ENCODE measurements at regions not wholly inside any gene's neighbourhood (a gene's known extent, or its start where the extent isn't known, plus 50 kb on each side); places are given as distances from the start of the nearest gene placed in this dataset.

DNA sequence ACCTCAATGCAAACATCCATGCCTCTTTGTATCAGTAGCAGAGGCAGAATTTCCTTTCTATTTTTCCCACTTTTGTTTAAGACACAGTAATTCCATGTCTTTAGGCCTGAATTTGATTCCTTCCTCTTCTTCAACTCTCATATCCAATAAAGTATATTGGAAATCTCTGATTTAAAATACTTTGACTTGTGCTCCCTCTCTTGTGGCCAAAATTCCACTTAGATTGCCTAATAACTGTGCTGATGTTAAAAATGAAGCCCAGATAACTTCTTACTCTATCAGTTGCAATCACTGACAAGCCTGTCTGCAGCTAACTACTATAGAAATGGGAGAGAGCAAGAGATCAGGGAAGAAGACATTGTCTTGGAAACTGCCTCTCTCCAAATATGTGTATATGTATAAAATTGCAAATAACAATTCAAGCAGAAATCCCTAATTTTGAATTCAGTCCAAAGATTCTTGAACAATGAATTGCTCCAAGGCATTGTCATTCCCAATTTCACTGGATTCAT is 163.5 kb upstream of the SPIN4 start:
- H3K4ac ChIP-seq (replicated peaks; ENCODE audit: insufficient read length, low read depth, low read length): no peak overlapping the region
- H3K79me1 ChIP-seq (ENCODE audit: low read depth, low read length): no peaks in the 10 kb centered on the region
- no peak overlapping the region for H3K9ac ChIP-seq (replicated peaks in 1 of 4; ENCODE audit: extremely low read depth in 1 of 4, low read depth in 3 of 4, low read length in 3 of 4)
- H2AK5ac ChIP-seq (ENCODE audit: low read depth, low read length): no peak overlapping the region
- H4K20me1 ChIP-seq (replicated peaks in 1 of 2; ENCODE audit: control insufficient read depth in 1 of 2, insufficient read depth in 2 of 2, low read length in 2 of 2): no peaks in the 10 kb centered on the region
- peak; percentile 70 for FAIRE-seq
- H4K5ac ChIP-seq (ENCODE audit: insufficient read length, low read depth, low read length): no peak overlapping the region
- no peak overlapping the region for H3K4me3 ChIP-seq (ENCODE audit: extremely low read depth in 1 of 4, insufficient read depth in 2 of 4, low read depth in 3 of 4, low read length in 4 of 4)
- no peak overlapping the region for H3K27ac ChIP-seq (ENCODE audit: low read depth, low read length)
- no peak overlapping the region for H2BK20ac ChIP-seq (ENCODE audit: low read length)
- no peak for DNase-seq (ENCODE audit: low read depth in 1 of 2, low spot score in 2 of 2)
- no peak overlapping the region for H2BK120ac ChIP-seq (replicated peaks; ENCODE audit: low read depth, low read length)
- ChIA-PET POLR2A (ENCODE audit: partially characterized antibody) (no interaction called here), CTCF (ENCODE audit: partially characterized antibody) (interaction anchor here (1.0 kb wide), 1 partner anchor 10 kb away, joined by 3 read pairs; no protein-coding TSS in a partner anchor)
- H3K56ac ChIP-seq (replicated peaks; ENCODE audit: insufficient read length, low read depth, low read length): no peak overlapping the region
- H3K4me2 ChIP-seq (ENCODE audit: insufficient read depth in 1 of 2, low read depth in 2 of 2, low read length in 2 of 2): no peak overlapping the region
- no peaks in the 10 kb centered on the region for H3K4me1 ChIP-seq (replicated peaks in 1 of 4; ENCODE audit: control insufficient read depth in 3 of 4, insufficient read depth in 4 of 4, low read length in 3 of 4)
- no peak overlapping the region for H2BK5ac ChIP-seq (ENCODE audit: low read depth, low read length)
- no peaks in the 10 kb centered on the region for H3K23me2 ChIP-seq (ENCODE audit: low read depth, low read length)
- H3K14ac ChIP-seq (ENCODE audit: insufficient read length): no peak overlapping the region
- no peak overlapping the region for H4K8ac ChIP-seq (ENCODE audit: extremely low read depth, insufficient read depth, low read length)
- no peaks in the 10 kb centered on the region for H3K79me2 ChIP-seq (ENCODE audit: control insufficient read depth in 1 of 2, insufficient read depth in 2 of 2, low read length in 2 of 2)
- H2BK12ac ChIP-seq (ENCODE audit: low read depth, low read length): no peak overlapping the region
- no peak overlapping the region for H3K18ac ChIP-seq (ENCODE audit: extremely low read depth, low read length)
- peaks cover 0 to 4% of the 10 kb centered on the region in 2 experiments; a peak in 1 of 4 replicates for H3K9me3 ChIP-seq (ENCODE audit: insufficient read depth in 2 of 2, low read depth in 1 of 2, low read length in 1 of 2)
- H2BK15ac ChIP-seq (ENCODE audit: low read length): no peak overlapping the region
- no peak overlapping the region for H4K91ac ChIP-seq (replicated peaks; ENCODE audit: insufficient read length, low read length)
- no peaks in the 10 kb centered on the region for H3K27me3 ChIP-seq (replicated peaks in 1 of 4; ENCODE audit: control insufficient read depth in 3 of 4, extremely low read depth in 1 of 4, insufficient read depth in 3 of 4, low read length in 3 of 4)
- no peak overlapping the region for H2AFZ ChIP-seq (ENCODE audit: low read length)
- no peaks in the 10 kb centered on the region for H3K36me3 ChIP-seq (ENCODE audit: control insufficient read depth in 2 of 4, insufficient read depth in 4 of 4, low read length in 3 of 4)
- no peak overlapping the region for H3K23ac ChIP-seq (ENCODE audit: insufficient read length)
- TF ChIP-seq POLR2A (IDR thresholded peaks at IDR 0.05; ENCODE audit: control extremely low read depth in 1 of 2, low read depth in 2 of 2, low read length in 2 of 2) (no peak), NRF1 (IDR thresholded peaks at IDR 0.05; ENCODE audit: low read depth, low read length) (no peak), MAFK (IDR thresholded peaks at IDR 0.05; ENCODE audit: low read depth, low read length) (no peak), CREB1 (IDR thresholded peaks at IDR 0.05) (no peak), PHF8 (conservative IDR thresholded peaks at IDR 0.05; ENCODE audit: low read depth, low read length) (no peak), TAF7 (optimal IDR thresholded peaks at IDR 0.05; ENCODE audit: borderline replicate concordance, low read depth, low read length) (no peak), FOSL1 (IDR thresholded peaks at IDR 0.05; ENCODE audit: insufficient read depth, low read depth, low read length) (no peak), RNF2 (IDR thresholded peaks at IDR 0.05; ENCODE audit: borderline replicate concordance, low read depth, low read length, missing control alignments, poor library complexity, severe bottlenecking) (no peak), SRF (IDR thresholded peaks at IDR 0.05; ENCODE audit: low read depth, low read length) (no peak), RFX5 (IDR thresholded peaks at IDR 0.05; ENCODE audit: borderline replicate concordance, low read depth, low read length) (no peak), CTBP2 (IDR thresholded peaks at IDR 0.05; ENCODE audit: borderline replicate concordance, insufficient read depth, insufficient read length, low read length) (no peak), SP1 (IDR thresholded peaks at IDR 0.05; ENCODE audit: low read depth, low read length) (no peak), KDM1A (IDR thresholded peaks at IDR 0.05; ENCODE audit: borderline replicate concordance, low read length) (no peak)
- TF ChIP-seq, protein P1, sequence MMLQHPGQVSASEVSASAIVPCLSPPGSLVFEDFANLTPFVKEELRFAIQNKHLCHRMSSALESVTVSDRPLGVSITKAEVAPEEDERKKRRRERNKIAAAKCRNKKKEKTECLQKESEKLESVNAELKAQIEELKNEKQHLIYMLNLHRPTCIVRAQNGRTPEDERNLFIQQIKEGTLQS (IDR thresholded peaks at IDR 0.05; ENCODE audit: insufficient read depth, low read depth, low read length): no peak
- TF ChIP-seq, protein P2, sequence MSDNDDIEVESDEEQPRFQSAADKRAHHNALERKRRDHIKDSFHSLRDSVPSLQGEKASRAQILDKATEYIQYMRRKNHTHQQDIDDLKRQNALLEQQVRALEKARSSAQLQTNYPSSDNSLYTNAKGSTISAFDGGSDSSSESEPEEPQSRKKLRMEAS (IDR thresholded peaks at IDR 0.05): no peak
